GM12878 (cell line): ENCODE measurements at regions not wholly inside any gene's neighbourhood (a gene's known extent, or its start where the extent isn't known, plus 50 kb on each side); places are given as distances from the start of the nearest gene placed in this dataset.

Source experiments
- ATAC-seq: fragments of 200-7000 bp; cut with Tn5 transposase; 3 replicates; pipeline ENCODE4 v1.9.1; 2020; ENCODE audit warnings: mild to moderate bottlenecking, moderate library complexity
- BruUV-seq: library from RNA; stranded (reverse); fragments of 400-500 nt; replicated peaks from 2 replicates; lab custom pipeline; 2021; lab: Mats Ljungman, UMichigan
- CTCF ChIA-PET: fragments of 300-600 bp; sonication (Branson Sonifier 250); formaldehyde crosslinking; extraction: SDS; loops from one replicate; lab custom pipeline; 2021; ENCODE audit warnings: inconsistent platforms; lab: Yijun Ruan, JAX
- POLR2A ChIA-PET: fragments of 350-600 bp; formaldehyde crosslinking; extraction: SDS; loops from one replicate; lab custom pipeline; 2021; ENCODE audit warnings: inconsistent platforms; lab: Charles Lee
- RAD21 ChIA-PET: fragments of 300-600 bp; sonication (Branson Sonifier 250); formaldehyde crosslinking; loops from one replicate; lab custom pipeline; 2023; ENCODE audit warnings: antibody characterized with exemption; ENCODE audit not compliant: unreplicated experiment; lab: Charles Lee
- SMC1A ChIA-PET: fragments of 300-600 bp; sonication (Branson Sonifier 250); formaldehyde crosslinking; loops from one replicate; lab custom pipeline; 2023; ENCODE audit not compliant: unreplicated experiment, uncharacterized antibody; lab: Charles Lee
- DNase-seq: peaks from one replicate; pipeline ENCODE4 v3.0.0-alpha.2; 2011; ENCODE audit warnings: low read depth, low spot score
- FAIRE-seq: peaks from 3 replicates; lab custom pipeline; 2011; peaks lifted over from hg19 to GRCh38; lab: Jason Lieb, UNC
- H2AFZ ChIP-seq: 2 replicates; pipeline ENCODE4 v1.6.0; 2011; ENCODE audit warnings: low read depth, low read length, control low read depth; ENCODE audit not compliant: control insufficient read depth
- H3K27ac ChIP-seq: 2 replicates; pipeline ENCODE4 v1.5.1; 2011; ENCODE audit warnings: control low read depth; ENCODE audit not compliant: control insufficient read depth, insufficient read depth
- H3K27me3 ChIP-seq, 2 experiments: replicated peaks in 1 of 2; 2 replicates each; pipeline versions ENCODE4 v1.6.0 to v1.6.1; 2011; ENCODE audit warnings: low read length in 1 of 2; ENCODE audit not compliant: control insufficient read depth in 2 of 2, insufficient read depth in 2 of 2
- H3K36me3 ChIP-seq, 2 experiments: 2 replicates each; pipeline ENCODE4 v1.5.1; 2011; ENCODE audit warnings: low read length in 1 of 2; ENCODE audit not compliant: control insufficient read depth in 2 of 2, insufficient read depth in 2 of 2
- H3K4me1 ChIP-seq: 2 replicates; pipeline ENCODE4 v1.6.1; 2011; ENCODE audit warnings: mild to moderate bottlenecking, low read length, moderate library complexity, mixed read lengths; ENCODE audit not compliant: control insufficient read depth, insufficient read depth
- H3K4me2 ChIP-seq: 2 replicates; pipeline ENCODE4 v1.6.0; 2011; ENCODE audit warnings: control low read depth; ENCODE audit not compliant: control insufficient read depth, insufficient read depth
- H3K4me3 ChIP-seq: fragments of 200-600 bp; sonication (generic); 2 replicates; pipeline ENCODE4 v1.5.1; 2016
- H3K79me2 ChIP-seq: 2 replicates; pipeline ENCODE4 v1.6.0; 2011; ENCODE audit warnings: low read length; ENCODE audit not compliant: control insufficient read depth, insufficient read depth
- H3K9ac ChIP-seq: 2 replicates; pipeline ENCODE4 v1.8.0; 2011; ENCODE audit warnings: low read length, control low read depth, mixed read lengths; ENCODE audit not compliant: control insufficient read depth, insufficient read depth
- H3K9me3 ChIP-seq: replicated peaks from 3 replicates; pipeline ENCODE4 v1.5.1; 2011; ENCODE audit warnings: mild to moderate bottlenecking, low read length; ENCODE audit not compliant: control insufficient read depth, insufficient read depth
- H4K20me1 ChIP-seq: 2 replicates; pipeline ENCODE4 v1.6.0; 2011; ENCODE audit not compliant: control insufficient read depth, insufficient read depth
- FOXK2 ChIP-seq: fragments of 450-650 bp; IDR thresholded peaks from 2 replicates; pipeline ENCODE4 v1.6.1; 2017; ENCODE audit warnings: mild to moderate bottlenecking, moderate library complexity
- HDAC2 ChIP-seq: fragments of 200-600 bp; sonication (generic); IDR thresholded peaks from 2 replicates; pipeline ENCODE4 v1.6.1; 2017
- KAT2A ChIP-seq: conservative IDR thresholded peaks from 2 replicates; pipeline ENCODE4 v1.6.1; 2011; ENCODE audit warnings: low read depth, low read length; ENCODE audit not compliant: control insufficient read depth
- KDM1A ChIP-seq: fragments of 200-600 bp; sonication (generic); IDR thresholded peaks from 2 replicates; pipeline ENCODE4 v1.6.1; 2016; ENCODE audit warnings: borderline replicate concordance
- MAX ChIP-seq: IDR thresholded peaks from 2 replicates; pipeline ENCODE4 v1.6.1; 2012; ENCODE audit warnings: low read depth, low read length, improper control_type of control experiment
- MYC ChIP-seq: IDR thresholded peaks from 2 replicates; pipeline ENCODE4 v1.6.1; 2011; ENCODE audit warnings: mild to moderate bottlenecking, low read length, moderate library complexity, inconsistent platforms; ENCODE audit not compliant: insufficient read depth, insufficient replicate concordance, insufficient read length, severe bottlenecking
- NFXL1 ChIP-seq: fragments of 450-650 bp; IDR thresholded peaks from 2 replicates; pipeline ENCODE4 v1.6.1; 2017; ENCODE audit warnings: antibody characterized with exemption, mild to moderate bottlenecking, borderline replicate concordance
- NFYB ChIP-seq: IDR thresholded peaks from 2 replicates; pipeline ENCODE4 v1.6.1; 2011; ENCODE audit warnings: low read depth, mild to moderate bottlenecking, low read length, improper control_type of control experiment, moderate library complexity; ENCODE audit not compliant: insufficient read depth
- NR2F1 ChIP-seq: fragments of 450-650 bp; conservative IDR thresholded peaks from 2 replicates; pipeline ENCODE4 v1.6.1; 2017; ENCODE audit warnings: mild to moderate bottlenecking
- SMAD5 ChIP-seq: IDR thresholded peaks from 2 replicates; pipeline ENCODE4 v1.6.1; 2016; ENCODE audit warnings: antibody characterized with exemption, low read depth
- SMARCA5 ChIP-seq: fragments of 450-650 bp; IDR thresholded peaks from 2 replicates; pipeline ENCODE4 v1.6.1; 2017; ENCODE audit warnings: mild to moderate bottlenecking
- SP1 ChIP-seq: IDR thresholded peaks from one replicate; pipeline ENCODE4 v1.6.1; 2011; ENCODE audit warnings: low read depth, low read length
- ZNF592 ChIP-seq: fragments of 450-650 bp; IDR thresholded peaks from 2 replicates; pipeline ENCODE4 v1.6.1; 2017; ENCODE audit warnings: mild to moderate bottlenecking, moderate library complexity
- ZSCAN29 ChIP-seq: fragments of 450-650 bp; IDR thresholded peaks from 2 replicates; pipeline ENCODE4 v1.6.1; 2017; ENCODE audit warnings: mild to moderate bottlenecking, moderate library complexity
- WGBS: methylation state at CpG from one replicate; pipeline ENCODE4 v1.1.6; 2016; ENCODE audit warnings: low lambda C conversion rate; ENCODE audit not compliant: insufficient replicate concordance, insufficient coverage; ENCODE audit errors: missing lambda C conversion rate; 5-methylcytosine and 5-hydroxymethylcytosine counted together
- in situ Hi-C: fragments of 300-500 bp; cut with MboI; formaldehyde crosslinking; loops from 9 replicates; pipeline ENCODE4 v1.14.3; 2018; ENCODE audit warnings: mixed read lengths
- intact Hi-C: fragments of 100-400 bp; cut with micrococcal nuclease; formaldehyde crosslinking; loops from one replicate; pipeline ENCODE4 v1.14.2; 2022; ENCODE audit not compliant: unreplicated experiment

GRCh38 chr12:85457016-85457415 is 177.0 kb downstream of the ALX1 start:
- ChIA-PET POLR2A (no interaction called here), SMC1A (no interaction called here)
- ATAC-seq: no peak

More at GRCh38 chr12:85457016-85457415, 177.0 kb downstream of the ALX1 start:
- in situ Hi-C loops (no loop called here), intact Hi-C loops (no loop called here)
- Histone ChIP-seq H3K27ac (no peak overlapping the region), H3K9me3 (no peaks in the 10 kb centered on the region), H3K27me3 (no peaks in the 10 kb centered on the region), H3K4me3 (no peak overlapping the region), H3K4me2 (no peak overlapping the region), H3K4me1 (no peaks in the 10 kb centered on the region), H4K20me1 (no peaks in the 10 kb centered on the region), H3K79me2 (no peaks in the 10 kb centered on the region), H2AFZ (no peak overlapping the region), H3K36me3 (no peaks in the 10 kb centered on the region), H3K9ac (no peak overlapping the region)
- ChIA-PET RAD21 (no interaction called here), CTCF (interaction anchor here (0.7 kb wide), 1 partner anchor 33 kb away, joined by 3 read pairs; no protein-coding TSS in a partner anchor)
- no peak for TF ChIP-seq KAT2A
- no peak for TF ChIP-seq FOXK2
- no peak for TF ChIP-seq SMARCA5
- no peak for TF ChIP-seq MAX
- no peak for TF ChIP-seq SP1
- TF ChIP-seq HDAC2: no peak
- no peak for TF ChIP-seq ZSCAN29
- no peak for TF ChIP-seq SMAD5
- no peak for TF ChIP-seq NFYB
- TF ChIP-seq KDM1A: no peak
- TF ChIP-seq MYC: no peak
- TF ChIP-seq NR2F1: no peak
- TF ChIP-seq NFXL1: no peak
- no peak for TF ChIP-seq ZNF592
- BruUV-seq: no TSS peak
- FAIRE-seq: no peak
- WGBS: 0% methylated on average over 1 of the region's 1 CpG
- no peak for DNase-seq
